GM23338 (cell line): ENCODE measurements at regions not wholly inside any gene's neighbourhood (a gene's known extent, or its start where the extent isn't known, plus 50 kb on each side); places are given as distances from the start of the nearest gene placed in this dataset.

Experiments used
- ATAC-seq: fragments of 200-7000 bp; cut with Tn5 transposase; 3 replicates; pipeline ENCODE4 v1.9.1; 2020
- DNase-seq: peaks from one replicate; pipeline ENCODE4 v3.0.0-alpha.2; 2015; ENCODE audit warnings: low spot score
- H2AFZ ChIP-seq: fragments of 200-600 bp; sonication (generic); 2 replicates; pipeline ENCODE4 v1.8.0; 2016; ENCODE audit warnings: antibody characterized with exemption, mild to moderate bottlenecking, moderate library complexity
- H3F3A ChIP-seq: fragments of 200-600 bp; sonication (generic); replicated peaks from 2 replicates; pipeline ENCODE4 v1.8.0; 2017; ENCODE audit warnings: antibody characterized with exemption, mixed run types, low read depth
- H3K27ac ChIP-seq: fragments of 200-600 bp; sonication (generic); 2 replicates; pipeline ENCODE4 v1.6.1; 2016; ENCODE audit warnings: low read depth
- H3K27me3 ChIP-seq: fragments of 200-600 bp; sonication (generic); 2 replicates; pipeline ENCODE4 v1.8.0; 2016; ENCODE audit warnings: mild to moderate bottlenecking, mixed run types, moderate library complexity; ENCODE audit not compliant: insufficient read depth
- H3K36me3 ChIP-seq: fragments of 200-600 bp; sonication (generic); 2 replicates; pipeline ENCODE4 v1.8.0; 2016; ENCODE audit warnings: mild to moderate bottlenecking; ENCODE audit not compliant: insufficient read depth
- H3K4me1 ChIP-seq: fragments of 200-600 bp; sonication (generic); 2 replicates; pipeline ENCODE4 v1.8.0; 2016; ENCODE audit warnings: mild to moderate bottlenecking, moderate library complexity; ENCODE audit not compliant: insufficient read depth
- H3K4me2 ChIP-seq: fragments of 200-600 bp; sonication (generic); 2 replicates; pipeline ENCODE4 v1.7.1; 2017; ENCODE audit warnings: mixed run types
- H3K4me3 ChIP-seq: fragments of 200-600 bp; sonication (generic); 2 replicates; pipeline ENCODE4 v1.6.1; 2016; ENCODE audit warnings: mixed run types
- H3K79me2 ChIP-seq: fragments of 200-600 bp; sonication (generic); replicated peaks from 2 replicates; pipeline ENCODE4 v1.8.0; 2017; ENCODE audit warnings: mild to moderate bottlenecking; ENCODE audit not compliant: insufficient read depth
- H3K9me2 ChIP-seq: fragments of 200-600 bp; sonication (generic); 2 replicates; pipeline ENCODE4 v1.8.0; 2017; ENCODE audit not compliant: insufficient read depth
- H4K20me1 ChIP-seq: fragments of 200-600 bp; sonication (generic); replicated peaks from 2 replicates; pipeline ENCODE4 v1.8.0; 2017; ENCODE audit warnings: mild to moderate bottlenecking; ENCODE audit not compliant: insufficient read depth
- H3K27ac Mint-ChIP-seq: 2 replicates; pipeline ENCODE4 v1.8.0; 2020; ENCODE audit warnings: inconsistent platforms, mild to moderate bottlenecking, moderate library complexity, mixed read lengths
- H3K27me3 Mint-ChIP-seq: 3 replicates; pipeline ENCODE4 v1.8.0; 2022; ENCODE audit warnings: low read depth, mild to moderate bottlenecking, moderate library complexity, mixed read lengths, inconsistent platforms; ENCODE audit not compliant: insufficient read depth, poor library complexity
- H3K36me3 Mint-ChIP-seq: 3 replicates; pipeline ENCODE4 v1.8.0; 2021; ENCODE audit warnings: low read depth, mild to moderate bottlenecking, inconsistent platforms, moderate library complexity, mixed read lengths
- H3K4me1 Mint-ChIP-seq: 3 replicates; pipeline ENCODE4 v1.8.0; 2020; ENCODE audit warnings: mild to moderate bottlenecking, inconsistent platforms, mixed read lengths
- H3K4me3 Mint-ChIP-seq: 3 replicates; pipeline ENCODE4 v1.8.0; 2021; ENCODE audit warnings: moderate library complexity, mild to moderate bottlenecking, inconsistent platforms, mixed read lengths
- H3K9me3 Mint-ChIP-seq: 3 replicates; pipeline ENCODE4 v1.8.0; 2020; ENCODE audit warnings: moderate library complexity, mild to moderate bottlenecking, inconsistent platforms, mixed read lengths
- CREB1 ChIP-seq: fragments of 250-450 bp; sonication (Bioruptor Pico); IDR thresholded peaks from 2 replicates; pipeline ENCODE4 v1.5.0; 2020; ENCODE audit warnings: low read depth, mild to moderate bottlenecking, moderate library complexity
- EZH2 ChIP-seq: fragments of 200-600 bp; sonication (generic); IDR thresholded peaks from one replicate; pipeline ENCODE4 v1.8.0; 2017; ENCODE audit warnings: antibody characterized with exemption, mild to moderate bottlenecking, low read depth; ENCODE audit not compliant: unreplicated experiment
- EZH2phosphoT487 ChIP-seq: fragments of 200-600 bp; sonication (generic); IDR thresholded peaks from one replicate; pipeline ENCODE4 v1.8.1; 2018; ENCODE audit warnings: antibody characterized with exemption; ENCODE audit not compliant: unreplicated experiment
- JUNB ChIP-seq: IDR thresholded peaks from one replicate; pipeline ENCODE4 v1.6.1; 2016; ENCODE audit warnings: antibody characterized with exemption; ENCODE audit not compliant: unreplicated experiment
- NANOG ChIP-seq: IDR thresholded peaks from 2 replicates; pipeline ENCODE4 v1.6.1; 2016; ENCODE audit warnings: antibody characterized with exemption, borderline replicate concordance
- ZNF114 ChIP-seq: fragments of 250-450 bp; sonication (Bioruptor Pico); IDR thresholded peaks from 2 replicates; pipeline ENCODE4 v1.5.0; 2020; ENCODE audit warnings: mild to moderate bottlenecking, moderate library complexity
- ZNF331 ChIP-seq: fragments of 250-450 bp; sonication (Bioruptor Pico); IDR thresholded peaks from 2 replicates; pipeline ENCODE4 v1.5.0; 2020; ENCODE audit warnings: low read depth, mild to moderate bottlenecking, moderate library complexity
- TF ChIP-seq, protein P1 (sequence below): IDR thresholded peaks from one replicate; pipeline ENCODE4 v1.6.1; 2018; ENCODE audit warnings: antibody characterized with exemption; ENCODE audit not compliant: unreplicated experiment
- TF ChIP-seq, protein P2 (sequence below): IDR thresholded peaks from 2 replicates; pipeline ENCODE4 v1.6.1; 2016; ENCODE audit warnings: antibody characterized with exemption
- TF ChIP-seq, protein P3 (sequence below), 2 experiments: fragments of 200-600 bp in 1 of 2; sonication (generic) in 1 of 2; conservative IDR thresholded peaks; 2 replicates each; pipeline versions ENCODE4 v1.5.1 to v1.6.1; 2016 to 2017; ENCODE audit warnings: antibody characterized with exemption in 2 of 2, low read depth in 2 of 2, mild to moderate bottlenecking in 2 of 2, moderate library complexity in 1 of 2
- TF ChIP-seq, protein P4 (sequence below): fragments of 250-450 bp; sonication (Bioruptor Pico); IDR thresholded peaks from 2 replicates; pipeline ENCODE4 v1.5.0; 2020; ENCODE audit warnings: mild to moderate bottlenecking, moderate library complexity

DNA sequence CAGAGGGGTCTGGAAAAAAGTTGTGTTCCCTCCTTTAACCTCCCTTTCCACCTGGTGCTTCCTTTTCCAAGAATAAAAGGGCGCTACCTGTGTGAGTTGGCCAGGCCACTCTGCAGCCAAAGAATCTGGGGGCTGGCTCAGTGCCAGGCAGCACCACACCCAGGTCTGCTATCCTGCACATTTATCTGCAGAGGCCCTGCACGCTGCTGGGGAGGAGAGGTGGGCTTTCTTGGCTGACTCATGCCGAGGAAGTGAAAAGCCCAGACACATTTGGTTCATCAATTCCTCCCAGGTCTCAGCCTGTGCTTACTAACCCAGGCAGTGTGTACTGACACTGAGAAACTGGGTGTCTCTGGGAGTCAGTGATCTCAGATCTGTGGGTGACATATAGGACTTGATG, 79.8 kb upstream of the F3 start (continued):
- TF ChIP-seq, protein P1, sequence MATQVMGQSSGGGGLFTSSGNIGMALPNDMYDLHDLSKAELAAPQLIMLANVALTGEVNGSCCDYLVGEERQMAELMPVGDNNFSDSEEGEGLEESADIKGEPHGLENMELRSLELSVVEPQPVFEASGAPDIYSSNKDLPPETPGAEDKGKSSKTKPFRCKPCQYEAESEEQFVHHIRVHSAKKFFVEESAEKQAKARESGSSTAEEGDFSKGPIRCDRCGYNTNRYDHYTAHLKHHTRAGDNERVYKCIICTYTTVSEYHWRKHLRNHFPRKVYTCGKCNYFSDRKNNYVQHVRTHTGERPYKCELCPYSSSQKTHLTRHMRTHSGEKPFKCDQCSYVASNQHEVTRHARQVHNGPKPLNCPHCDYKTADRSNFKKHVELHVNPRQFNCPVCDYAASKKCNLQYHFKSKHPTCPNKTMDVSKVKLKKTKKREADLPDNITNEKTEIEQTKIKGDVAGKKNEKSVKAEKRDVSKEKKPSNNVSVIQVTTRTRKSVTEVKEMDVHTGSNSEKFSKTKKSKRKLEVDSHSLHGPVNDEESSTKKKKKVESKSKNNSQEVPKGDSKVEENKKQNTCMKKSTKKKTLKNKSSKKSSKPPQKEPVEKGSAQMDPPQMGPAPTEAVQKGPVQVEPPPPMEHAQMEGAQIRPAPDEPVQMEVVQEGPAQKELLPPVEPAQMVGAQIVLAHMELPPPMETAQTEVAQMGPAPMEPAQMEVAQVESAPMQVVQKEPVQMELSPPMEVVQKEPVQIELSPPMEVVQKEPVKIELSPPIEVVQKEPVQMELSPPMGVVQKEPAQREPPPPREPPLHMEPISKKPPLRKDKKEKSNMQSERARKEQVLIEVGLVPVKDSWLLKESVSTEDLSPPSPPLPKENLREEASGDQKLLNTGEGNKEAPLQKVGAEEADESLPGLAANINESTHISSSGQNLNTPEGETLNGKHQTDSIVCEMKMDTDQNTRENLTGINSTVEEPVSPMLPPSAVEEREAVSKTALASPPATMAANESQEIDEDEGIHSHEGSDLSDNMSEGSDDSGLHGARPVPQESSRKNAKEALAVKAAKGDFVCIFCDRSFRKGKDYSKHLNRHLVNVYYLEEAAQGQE = no peak
- TF ChIP-seq CREB1 (no peak), ZNF331 (CRISPR knock-in tag) (no peak), ZNF114 (CRISPR knock-in tag) (no peak), NANOG (no peak), EZH2 (no peak), EZH2phosphoT487 (no peak), JUNB (no peak)
- TF ChIP-seq, protein P2, sequence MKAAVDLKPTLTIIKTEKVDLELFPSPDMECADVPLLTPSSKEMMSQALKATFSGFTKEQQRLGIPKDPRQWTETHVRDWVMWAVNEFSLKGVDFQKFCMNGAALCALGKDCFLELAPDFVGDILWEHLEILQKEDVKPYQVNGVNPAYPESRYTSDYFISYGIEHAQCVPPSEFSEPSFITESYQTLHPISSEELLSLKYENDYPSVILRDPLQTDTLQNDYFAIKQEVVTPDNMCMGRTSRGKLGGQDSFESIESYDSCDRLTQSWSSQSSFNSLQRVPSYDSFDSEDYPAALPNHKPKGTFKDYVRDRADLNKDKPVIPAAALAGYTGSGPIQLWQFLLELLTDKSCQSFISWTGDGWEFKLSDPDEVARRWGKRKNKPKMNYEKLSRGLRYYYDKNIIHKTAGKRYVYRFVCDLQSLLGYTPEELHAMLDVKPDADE = no peak
- TF ChIP-seq, protein P3, sequence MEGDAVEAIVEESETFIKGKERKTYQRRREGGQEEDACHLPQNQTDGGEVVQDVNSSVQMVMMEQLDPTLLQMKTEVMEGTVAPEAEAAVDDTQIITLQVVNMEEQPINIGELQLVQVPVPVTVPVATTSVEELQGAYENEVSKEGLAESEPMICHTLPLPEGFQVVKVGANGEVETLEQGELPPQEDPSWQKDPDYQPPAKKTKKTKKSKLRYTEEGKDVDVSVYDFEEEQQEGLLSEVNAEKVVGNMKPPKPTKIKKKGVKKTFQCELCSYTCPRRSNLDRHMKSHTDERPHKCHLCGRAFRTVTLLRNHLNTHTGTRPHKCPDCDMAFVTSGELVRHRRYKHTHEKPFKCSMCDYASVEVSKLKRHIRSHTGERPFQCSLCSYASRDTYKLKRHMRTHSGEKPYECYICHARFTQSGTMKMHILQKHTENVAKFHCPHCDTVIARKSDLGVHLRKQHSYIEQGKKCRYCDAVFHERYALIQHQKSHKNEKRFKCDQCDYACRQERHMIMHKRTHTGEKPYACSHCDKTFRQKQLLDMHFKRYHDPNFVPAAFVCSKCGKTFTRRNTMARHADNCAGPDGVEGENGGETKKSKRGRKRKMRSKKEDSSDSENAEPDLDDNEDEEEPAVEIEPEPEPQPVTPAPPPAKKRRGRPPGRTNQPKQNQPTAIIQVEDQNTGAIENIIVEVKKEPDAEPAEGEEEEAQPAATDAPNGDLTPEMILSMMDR (conservative IDR thresholded peaks at IDR 0.05; ENCODE audit: low read depth in 2 of 2) = no peak

DNA sequence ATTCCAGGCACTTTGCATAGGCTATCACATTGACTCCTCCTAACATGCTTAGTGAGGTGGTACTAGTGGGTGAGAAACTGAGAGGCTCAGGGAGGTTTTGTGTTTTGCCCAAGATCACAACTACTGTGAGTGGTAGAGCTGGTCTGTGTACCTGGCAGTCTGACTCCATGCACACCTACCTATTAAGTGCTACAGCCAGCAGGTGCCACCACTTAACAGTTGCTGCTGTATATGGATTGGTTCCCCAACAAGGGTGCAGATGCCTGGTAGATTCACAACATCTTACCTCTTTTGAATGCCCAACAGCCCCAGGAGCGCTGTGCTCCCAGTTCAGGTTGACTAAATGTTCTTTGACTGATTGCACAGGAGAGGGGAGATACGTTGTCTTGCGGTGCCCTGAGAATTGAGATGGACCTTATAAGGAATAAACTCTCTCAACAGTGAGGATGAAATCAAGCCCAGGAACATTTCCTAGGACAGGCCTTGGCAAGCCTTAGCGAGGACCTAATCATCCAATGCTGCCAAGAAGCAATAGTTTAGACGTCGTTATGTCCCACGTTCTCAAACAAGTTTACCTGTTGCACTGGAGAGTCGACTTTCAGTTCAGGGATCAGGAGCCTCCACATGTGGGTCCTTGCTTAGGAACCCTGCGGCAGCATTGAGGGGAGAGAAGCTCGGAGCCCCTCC, 78.9 kb upstream of the F3 start:
- H3K36me3 Mint-ChIP-seq = peaks cover 5% of the 10 kb centered on the region; the same call in 1 of the 3 replicates
- 0 out of 2 replicates have a peak, but pooled peaks cover 6% of the 10 kb centered on the region for H3F3A ChIP-seq
- H3K79me2 ChIP-seq = no peaks in the 10 kb centered on the region
- no peak overlapping the region for H3K4me2 ChIP-seq
- no peak overlapping the region for H3K27ac Mint-ChIP-seq
- H3K27me3 Mint-ChIP-seq = peaks cover 11% of the 10 kb centered on the region
- no peak overlapping the region for H3K4me3 ChIP-seq
- H4K20me1 ChIP-seq = no peaks in the 10 kb centered on the region
- H3K36me3 ChIP-seq = no peaks in the 10 kb centered on the region; the same call in 1 of the 2 replicates
- peaks cover 62% of the 10 kb centered on the region for H3K4me1 Mint-ChIP-seq
- H3K27me3 ChIP-seq = no peaks in the 10 kb centered on the region
- ATAC-seq (no peak), DNase-seq (no peak)
- H2AFZ ChIP-seq = no peak overlapping the region; the same call in 1 of the 2 replicates
- H3K27ac ChIP-seq = no peak overlapping the region
- peaks cover 32% of the 10 kb centered on the region for H3K4me1 ChIP-seq
- no peak overlapping the region for H3K4me3 Mint-ChIP-seq
- H3K9me2 ChIP-seq = 0 out of 2 replicates have a peak, but pooled peaks cover 4% of the 10 kb centered on the region
- peaks cover 10% of the 10 kb centered on the region for H3K9me3 Mint-ChIP-seq
- no peak for TF ChIP-seq JUNB
- TF ChIP-seq, protein P4, sequence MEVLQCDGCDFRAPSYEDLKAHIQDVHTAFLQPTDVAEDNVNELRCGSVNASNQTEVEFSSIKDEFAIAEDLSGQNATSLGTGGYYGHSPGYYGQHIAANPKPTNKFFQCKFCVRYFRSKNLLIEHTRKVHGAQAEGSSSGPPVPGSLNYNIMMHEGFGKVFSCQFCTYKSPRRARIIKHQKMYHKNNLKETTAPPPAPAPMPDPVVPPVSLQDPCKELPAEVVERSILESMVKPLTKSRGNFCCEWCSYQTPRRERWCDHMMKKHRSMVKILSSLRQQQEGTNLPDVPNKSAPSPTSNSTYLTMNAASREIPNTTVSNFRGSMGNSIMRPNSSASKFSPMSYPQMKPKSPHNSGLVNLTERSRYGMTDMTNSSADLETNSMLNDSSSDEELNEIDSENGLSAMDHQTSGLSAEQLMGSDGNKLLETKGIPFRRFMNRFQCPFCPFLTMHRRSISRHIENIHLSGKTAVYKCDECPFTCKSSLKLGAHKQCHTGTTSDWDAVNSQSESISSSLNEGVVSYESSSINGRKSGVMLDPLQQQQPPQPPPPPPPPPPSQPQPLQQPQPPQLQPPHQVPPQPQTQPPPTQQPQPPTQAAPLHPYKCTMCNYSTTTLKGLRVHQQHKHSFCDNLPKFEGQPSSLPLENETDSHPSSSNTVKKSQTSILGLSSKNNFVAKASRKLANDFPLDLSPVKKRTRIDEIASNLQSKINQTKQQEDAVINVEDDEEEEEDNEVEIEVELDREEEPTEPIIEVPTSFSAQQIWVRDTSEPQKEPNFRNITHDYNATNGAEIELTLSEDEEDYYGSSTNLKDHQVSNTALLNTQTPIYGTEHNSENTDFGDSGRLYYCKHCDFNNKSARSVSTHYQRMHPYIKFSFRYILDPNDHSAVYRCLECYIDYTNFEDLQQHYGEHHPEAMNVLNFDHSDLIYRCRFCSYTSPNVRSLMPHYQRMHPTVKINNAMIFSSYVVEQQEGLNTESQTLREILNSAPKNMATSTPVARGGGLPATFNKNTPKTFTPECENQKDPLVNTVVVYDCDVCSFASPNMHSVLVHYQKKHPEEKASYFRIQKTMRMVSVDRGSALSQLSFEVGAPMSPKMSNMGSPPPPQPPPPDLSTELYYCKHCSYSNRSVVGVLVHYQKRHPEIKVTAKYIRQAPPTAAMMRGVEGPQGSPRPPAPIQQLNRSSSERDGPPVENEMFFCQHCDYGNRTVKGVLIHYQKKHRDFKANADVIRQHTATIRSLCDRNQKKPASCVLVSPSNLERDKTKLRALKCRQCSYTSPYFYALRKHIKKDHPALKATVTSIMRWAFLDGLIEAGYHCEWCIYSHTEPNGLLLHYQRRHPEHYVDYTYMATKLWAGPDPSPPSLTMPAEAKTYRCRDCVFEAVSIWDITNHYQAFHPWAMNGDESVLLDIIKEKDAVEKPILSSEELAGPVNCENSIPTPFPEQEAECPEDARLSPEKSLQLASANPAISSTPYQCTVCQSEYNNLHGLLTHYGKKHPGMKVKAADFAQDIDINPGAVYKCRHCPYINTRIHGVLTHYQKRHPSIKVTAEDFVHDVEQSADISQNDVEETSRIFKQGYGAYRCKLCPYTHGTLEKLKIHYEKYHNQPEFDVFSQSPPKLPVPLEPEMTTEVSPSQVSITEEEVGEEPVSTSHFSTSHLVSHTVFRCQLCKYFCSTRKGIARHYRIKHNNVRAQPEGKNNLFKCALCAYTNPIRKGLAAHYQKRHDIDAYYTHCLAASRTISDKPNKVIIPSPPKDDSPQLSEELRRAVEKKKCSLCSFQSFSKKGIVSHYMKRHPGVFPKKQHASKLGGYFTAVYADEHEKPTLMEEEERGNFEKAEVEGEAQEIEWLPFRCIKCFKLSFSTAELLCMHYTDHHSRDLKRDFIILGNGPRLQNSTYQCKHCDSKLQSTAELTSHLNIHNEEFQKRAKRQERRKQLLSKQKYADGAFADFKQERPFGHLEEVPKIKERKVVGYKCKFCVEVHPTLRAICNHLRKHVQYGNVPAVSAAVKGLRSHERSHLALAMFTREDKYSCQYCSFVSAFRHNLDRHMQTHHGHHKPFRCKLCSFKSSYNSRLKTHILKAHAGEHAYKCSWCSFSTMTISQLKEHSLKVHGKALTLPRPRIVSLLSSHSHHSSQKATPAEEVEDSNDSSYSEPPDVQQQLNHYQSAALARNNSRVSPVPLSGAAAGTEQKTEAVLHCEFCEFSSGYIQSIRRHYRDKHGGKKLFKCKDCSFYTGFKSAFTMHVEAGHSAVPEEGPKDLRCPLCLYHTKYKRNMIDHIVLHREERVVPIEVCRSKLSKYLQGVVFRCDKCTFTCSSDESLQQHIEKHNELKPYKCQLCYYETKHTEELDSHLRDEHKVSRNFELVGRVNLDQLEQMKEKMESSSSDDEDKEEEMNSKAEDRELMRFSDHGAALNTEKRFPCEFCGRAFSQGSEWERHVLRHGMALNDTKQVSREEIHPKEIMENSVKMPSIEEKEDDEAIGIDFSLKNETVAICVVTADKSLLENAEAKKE (CRISPR knock-in tag) = no peak
